Right cardiac atrium (tissue), 5 donors: ENCODE measurements at regions not wholly inside any gene's neighbourhood (a gene's known extent, or its start where the extent isn't known, plus 50 kb on each side); places are given as distances from the start of the nearest gene placed in this dataset.

ENCODE experiments used
- ATAC-seq, 2 donors: fragments of 200-7000 bp; cut with Tn5 transposase; one replicate each; pipeline versions ENCODE4 v1.8.0 to v1.9.1; 2020; ENCODE audit warnings: moderate library complexity in 2 of 2, mild to moderate bottlenecking in 1 of 2
- DNase-seq, 3 donors: peaks; one replicate each; pipeline ENCODE4 v3.0.0-alpha.2; 2020
- H3K27ac ChIP-seq: one replicate; pipeline ENCODE4 v1.5.1; 2013; ENCODE audit warnings: mild to moderate bottlenecking, low read length, control low read depth, moderate library complexity
- H3K27me3 ChIP-seq: one replicate; pipeline ENCODE4 v1.6.1; 2013; ENCODE audit not compliant: control insufficient read depth, insufficient read depth
- H3K4me1 ChIP-seq: one replicate; pipeline ENCODE4 v1.6.1; 2013; ENCODE audit warnings: low read length; ENCODE audit not compliant: control insufficient read depth, insufficient read depth
- H3K4me3 ChIP-seq: one replicate; pipeline ENCODE4 v1.5.1; 2013; ENCODE audit warnings: low read length, control low read depth
- H3K9me3 ChIP-seq: one replicate; pipeline ENCODE4 v1.6.1; 2013; ENCODE audit warnings: low read length; ENCODE audit not compliant: control insufficient read depth
- WGBS: extraction: QIAGEN DNeasy Blood & Tissue Kit; methylation state at CpG from one replicate; pipeline ENCODE4 v1.1.7; 2013; 5-methylcytosine and 5-hydroxymethylcytosine counted together
- intact Hi-C, 4 donors: fragments of 100-400 bp; cut with DNase I; formaldehyde crosslinking; loops; one replicate each; pipeline versions ENCODE4 v1.11.0 to v1.14.0; 2022 to 2023
- donor health status: healthy with polysubstance abuse.
- donor health status: DM: no; HTN: yes; CAD: no.
- donor health status: DM: no; HTN: no; CAD: no.
- donor health status: DM: no; HTN: yes; CAD: no; lungs with severe emphysema.
- donor health status: DM: yes; HTN: yes; CAD: no.

GRCh38 chr2:6579281-6579680 is 286.4 kb downstream of the CMPK2 start:
- Histone ChIP-seq H3K9me3 (no peaks in the 10 kb centered on the region), H3K27me3 (no peaks in the 10 kb centered on the region), H3K4me1 (no peaks in the 10 kb centered on the region), H3K27ac (no peak overlapping the region), H3K4me3 (no peak overlapping the region)
- DNase-seq (no peak), ATAC-seq (no peak)
- intact Hi-C loops: no loop called here

GRCh38 chr2:6580982-6581381 is 284.7 kb downstream of the CMPK2 start:
- intact Hi-C loops: no loop called here
- DNase-seq (no peak), ATAC-seq (no peak)
- H3K4me1 ChIP-seq: no peaks in the 10 kb centered on the region
- no peak overlapping the region for H3K27ac ChIP-seq
- no peaks in the 10 kb centered on the region for H3K9me3 ChIP-seq
- H3K4me3 ChIP-seq: no peak overlapping the region
- WGBS: 82% methylated on average over 4 of the region's 4 CpGs
- H3K27me3 ChIP-seq: no peaks in the 10 kb centered on the region

DNA sequence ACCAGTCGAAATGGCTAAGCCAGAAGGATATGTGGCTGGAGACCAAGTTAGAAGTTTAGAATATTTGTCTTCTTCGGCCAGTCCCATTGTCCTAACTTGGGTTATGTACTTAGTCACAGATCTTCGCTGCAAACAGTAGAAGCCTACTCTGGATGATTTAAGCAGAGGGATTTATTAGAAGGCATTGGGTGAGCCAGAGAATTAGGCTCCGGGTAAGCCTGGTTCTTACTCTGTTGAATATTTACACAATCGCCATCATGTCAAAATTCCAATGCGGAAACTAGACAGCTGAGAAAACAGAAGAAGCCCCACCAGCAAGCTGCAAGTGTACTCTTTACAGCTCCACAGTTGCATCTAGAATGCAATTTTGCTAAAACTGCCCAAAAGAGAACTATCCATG is 276.6 kb downstream of the CMPK2 start:
- no peak for DNase-seq
- no peak for ATAC-seq
- Histone ChIP-seq H3K9me3 (no peaks in the 10 kb centered on the region), H3K27ac (no peak overlapping the region), H3K27me3 (no peaks in the 10 kb centered on the region), H3K4me3 (no peak overlapping the region), H3K4me1 (no peaks in the 10 kb centered on the region)
- intact Hi-C loops: no loop called here
- WGBS: 91% methylated on average over 6 of the region's 6 CpGs

DNA sequence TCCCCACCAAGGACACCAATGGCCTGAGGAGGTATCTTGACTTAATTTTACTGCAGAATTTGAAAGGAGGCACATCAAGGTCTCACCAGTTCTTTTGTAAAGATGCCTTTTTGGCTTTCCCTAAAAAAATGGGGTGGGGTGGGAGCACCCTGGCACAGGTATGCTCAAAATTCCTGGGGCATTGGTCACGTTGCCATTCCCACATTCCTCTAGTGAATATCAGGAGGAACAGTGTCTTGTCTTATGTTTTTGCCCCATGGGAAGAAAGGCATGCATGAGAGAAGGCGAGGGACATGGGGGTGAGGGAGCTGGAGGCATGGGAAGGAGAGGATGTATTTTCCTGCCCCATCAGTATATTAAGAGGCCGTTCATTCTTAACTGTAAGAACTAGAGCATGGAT is 275.3 kb downstream of the CMPK2 start:
- H3K27me3 ChIP-seq: no peaks in the 10 kb centered on the region
- no peaks in the 10 kb centered on the region for H3K4me1 ChIP-seq
- 73% methylated on average over 3 of the region's 3 CpGs for WGBS
- no peak overlapping the region for H3K4me3 ChIP-seq
- intact Hi-C loops: no loop called here
- H3K9me3 ChIP-seq: no peaks in the 10 kb centered on the region
- H3K27ac ChIP-seq: no peak overlapping the region
- ATAC-seq (no peak), DNase-seq (no peak)

GRCh38 chr2:6602471-6602870 is 263.2 kb downstream of the CMPK2 start:
- ATAC-seq (no peak), DNase-seq (no peak)
- H3K9me3 ChIP-seq: no peaks in the 10 kb centered on the region
- H3K27me3 ChIP-seq: no peaks in the 10 kb centered on the region
- intact Hi-C loops: no loop called here
- no peaks in the 10 kb centered on the region for H3K4me1 ChIP-seq
- no peak overlapping the region for H3K27ac ChIP-seq
- 84% methylated on average over 4 of the region's 4 CpGs for WGBS
- no peak overlapping the region for H3K4me3 ChIP-seq

- no peaks in the 10 kb centered on the region for H3K27me3 ChIP-seq
Observed at GRCh38 chr2:6605836-6606505, 259.7 kb downstream of the CMPK2 start.

DNA sequence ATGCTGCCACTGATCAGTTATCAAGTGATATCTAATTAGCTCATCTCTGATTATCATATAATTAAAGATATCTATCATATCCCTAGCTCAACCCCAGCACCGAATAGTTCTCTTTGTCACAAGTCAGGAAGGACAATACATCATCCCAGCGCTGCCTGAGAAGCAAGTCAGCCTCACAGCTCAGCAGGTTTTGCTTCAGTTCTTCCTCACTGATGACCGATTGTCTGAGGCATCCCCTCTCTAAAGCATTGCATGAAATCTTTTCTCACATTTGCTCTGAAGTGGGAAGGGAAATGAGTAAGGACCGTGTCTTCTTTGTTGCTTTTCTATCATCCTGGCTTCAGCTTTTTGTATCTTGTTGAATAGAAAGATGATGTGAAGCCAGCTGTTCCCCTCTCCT is 247.9 kb downstream of the CMPK2 start:
- intact Hi-C loops: no loop called here

More at GRCh38 chr2:6605836-6606505, 259.7 kb downstream of the CMPK2 start:
- Histone ChIP-seq H3K27ac (no peak overlapping the region), H3K4me3 (no peak overlapping the region), H3K9me3 (no peaks in the 10 kb centered on the region), H3K4me1 (no peaks in the 10 kb centered on the region)
- DNase-seq (no peak), ATAC-seq (no peak)
- WGBS: 53% methylated on average over 7 of the region's 7 CpGs
- intact Hi-C loops: no loop called here

DNA sequence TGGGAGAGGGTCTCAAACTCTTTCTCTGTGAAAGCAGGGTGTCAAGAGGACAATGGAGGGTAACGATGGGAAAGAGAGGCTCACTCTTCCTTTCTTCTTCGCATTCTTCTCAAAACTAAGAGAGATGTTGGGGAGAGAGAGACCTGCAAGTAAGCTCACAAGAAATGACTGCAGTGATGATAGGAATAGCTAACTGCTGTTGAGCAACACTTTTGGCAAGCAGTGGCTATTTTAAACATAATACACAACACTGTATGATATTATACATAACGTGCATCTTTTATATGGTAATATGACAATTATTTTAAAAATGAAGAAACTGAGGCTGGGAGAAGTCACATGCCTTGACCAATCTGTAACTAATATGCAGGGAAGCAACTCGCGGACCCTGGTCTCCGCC is 247.5 kb downstream of the CMPK2 start:
- H3K9me3 ChIP-seq: no peaks in the 10 kb centered on the region
- intact Hi-C loops: no loop called here
- no peaks in the 10 kb centered on the region for H3K27me3 ChIP-seq
- WGBS: 85% methylated on average over 6 of the region's 6 CpGs
- DNase-seq (no peak), ATAC-seq (no peak)
- H3K4me1 ChIP-seq: no peaks in the 10 kb centered on the region
- no peak overlapping the region for H3K4me3 ChIP-seq
- H3K27ac ChIP-seq: no peak overlapping the region

More for the DNA sequence above, 247.9 kb downstream of the CMPK2 start:
- no peak for DNase-seq
- Histone ChIP-seq H3K9me3 (peaks cover 2% of the 10 kb centered on the region), H3K4me3 (no peak overlapping the region), H3K4me1 (no peaks in the 10 kb centered on the region), H3K27ac (no peak overlapping the region), H3K27me3 (no peaks in the 10 kb centered on the region)
- WGBS: 74% methylated on average over 4 of the region's 4 CpGs
- ATAC-seq: no peak

GRCh38 chr2:6623746-6624145 is 242.0 kb downstream of the CMPK2 start:
- Histone ChIP-seq H3K27ac (no peak overlapping the region), H3K9me3 (peaks cover 2% of the 10 kb centered on the region), H3K4me1 (no peaks in the 10 kb centered on the region), H3K4me3 (no peak overlapping the region), H3K27me3 (no peaks in the 10 kb centered on the region)
- ATAC-seq (no peak), DNase-seq (no peak)
- intact Hi-C loops: no loop called here
- 81% methylated on average over 2 of the region's 2 CpGs for whole genome bisulfite sequencing

- ATAC-seq (no peak), DNase-seq (no peak)
- no peak overlapping the region for H3K27ac ChIP-seq
- WGBS: 56% methylated on average over 8 of the region's 8 CpGs
- no peaks in the 10 kb centered on the region for H3K4me1 ChIP-seq
- H3K27me3 ChIP-seq: no peaks in the 10 kb centered on the region
- peaks cover 2% of the 10 kb centered on the region for H3K9me3 ChIP-seq
- intact Hi-C loops: no loop called here
- H3K4me3 ChIP-seq: no peak overlapping the region
Observed at GRCh38 chr2:6626401-6627012, 239.2 kb downstream of the CMPK2 start.

DNA sequence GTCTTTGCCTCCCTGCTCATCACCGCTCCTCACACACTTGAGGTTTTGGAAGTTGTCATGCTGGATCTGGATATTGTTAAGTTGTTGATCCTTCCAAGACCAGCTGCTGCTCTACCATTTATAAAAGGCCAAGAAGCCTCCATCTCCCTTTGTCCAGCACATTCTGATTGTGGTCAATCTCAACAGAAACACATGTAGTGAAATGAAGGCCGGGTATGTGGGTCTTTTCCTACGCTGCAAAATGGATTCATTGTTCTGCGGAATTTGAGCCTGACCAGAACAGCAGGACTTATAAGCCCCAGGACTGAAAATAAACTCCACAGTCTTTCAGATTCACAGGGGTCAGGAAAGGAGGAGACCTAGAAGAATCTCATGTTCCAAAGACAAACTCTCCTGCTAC is 238.4 kb downstream of the CMPK2 start:
- WGBS: 88% methylated on average over 4 of the region's 4 CpGs
- Histone ChIP-seq H3K4me3 (no peak overlapping the region), H3K9me3 (peaks cover 2% of the 10 kb centered on the region), H3K27ac (no peak overlapping the region), H3K27me3 (no peaks in the 10 kb centered on the region), H3K4me1 (no peaks in the 10 kb centered on the region)
- DNase-seq: no peak
- ATAC-seq: no peak
- intact Hi-C loops: no loop called here

DNA sequence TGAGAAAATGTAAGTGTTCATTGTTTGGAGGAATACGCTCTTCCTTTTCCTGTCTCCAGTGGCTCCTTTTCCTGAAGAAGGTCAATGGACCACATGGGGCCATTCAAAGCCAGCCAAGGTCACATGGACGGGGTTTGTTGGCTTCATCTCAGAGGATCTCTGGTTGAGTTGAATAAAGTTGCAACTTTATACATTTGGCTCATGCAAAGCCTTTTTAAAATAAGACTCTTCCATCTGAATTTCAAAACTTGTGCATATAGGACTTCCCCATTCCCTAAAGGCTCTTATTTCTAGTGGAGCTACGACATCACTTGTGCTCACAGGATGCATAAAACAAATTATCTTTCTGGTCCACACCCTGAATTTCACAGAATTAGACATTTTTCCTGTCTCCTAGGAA is 235.5 kb downstream of the CMPK2 start:
- H3K27ac ChIP-seq: no peak overlapping the region
- ATAC-seq (no peak), DNase-seq (no peak)
- 45% methylated on average over 3 of the region's 3 CpGs for WGBS
- no peaks in the 10 kb centered on the region for H3K27me3 ChIP-seq
- H3K4me1 ChIP-seq: no peaks in the 10 kb centered on the region
- H3K9me3 ChIP-seq: peaks cover 2% of the 10 kb centered on the region
- intact Hi-C loops: no loop called here
- no peak overlapping the region for H3K4me3 ChIP-seq
